ENCODE measurements at regions not wholly inside any gene's neighbourhood (a gene's known extent, or its start where the extent isn't known, plus 50 kb on each side); places are given as distances from the start of the nearest gene placed in this dataset.
A peak's percentile ranks its signal among the peaks of the same experiment; 100 is the strongest.

DNA sequence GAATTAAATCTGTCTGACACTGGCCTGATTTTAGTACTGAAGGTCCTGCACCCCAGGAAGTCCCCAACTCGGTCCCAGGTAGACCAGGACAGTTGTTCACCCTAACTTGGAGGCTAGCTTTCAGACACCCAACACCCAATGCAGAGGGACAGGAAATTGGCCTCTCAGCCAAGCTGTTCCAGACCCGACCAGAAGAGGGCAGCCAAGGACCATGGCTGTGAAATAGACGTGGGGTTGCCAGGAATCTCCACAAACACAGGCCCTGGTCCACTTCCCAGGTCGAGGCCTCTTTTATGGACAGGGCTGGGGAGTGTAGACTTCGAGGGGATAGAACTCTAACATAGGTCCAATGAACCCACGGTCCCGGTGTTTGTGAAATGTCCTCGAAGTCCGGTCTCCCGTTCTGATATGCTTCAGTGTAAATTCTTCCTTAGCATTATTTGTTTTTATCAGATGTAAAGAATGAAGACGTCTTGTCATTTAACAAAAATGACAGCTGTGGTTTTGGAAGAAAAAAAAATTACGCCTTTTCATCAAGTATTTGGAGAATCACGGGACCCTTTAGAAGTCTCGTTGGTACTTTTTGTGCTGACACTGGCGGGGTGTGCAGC lies 260.3 kb upstream of the ADAMTS16 start:
- peak; percentile 30 for DNase-seq (ENCODE audit: low read depth)

DNA sequence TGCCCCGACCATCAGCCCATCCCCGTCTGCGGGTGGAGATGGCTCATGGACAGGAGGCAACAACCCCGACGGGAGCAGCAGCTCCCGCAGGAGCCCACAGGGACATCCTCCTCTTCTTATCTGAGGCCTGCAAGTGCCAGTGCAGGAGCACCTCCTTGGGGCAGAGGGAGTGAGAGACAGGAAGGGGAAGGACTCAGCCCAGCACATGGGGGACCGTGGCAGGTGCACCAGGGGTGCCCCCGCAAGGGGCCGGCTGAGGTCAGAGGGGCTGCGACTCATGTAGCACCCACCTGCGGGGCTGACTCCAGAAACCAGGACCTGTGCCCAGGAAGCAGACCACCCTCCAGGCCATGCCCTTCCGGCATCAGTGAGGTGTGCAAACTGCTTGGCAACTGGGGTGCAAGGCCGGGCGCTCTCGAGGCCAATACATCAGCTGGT lies 259.8 kb upstream of the ADAMTS16 start:
- DNase-seq (ENCODE audit: low read depth), result no peak

DNA sequence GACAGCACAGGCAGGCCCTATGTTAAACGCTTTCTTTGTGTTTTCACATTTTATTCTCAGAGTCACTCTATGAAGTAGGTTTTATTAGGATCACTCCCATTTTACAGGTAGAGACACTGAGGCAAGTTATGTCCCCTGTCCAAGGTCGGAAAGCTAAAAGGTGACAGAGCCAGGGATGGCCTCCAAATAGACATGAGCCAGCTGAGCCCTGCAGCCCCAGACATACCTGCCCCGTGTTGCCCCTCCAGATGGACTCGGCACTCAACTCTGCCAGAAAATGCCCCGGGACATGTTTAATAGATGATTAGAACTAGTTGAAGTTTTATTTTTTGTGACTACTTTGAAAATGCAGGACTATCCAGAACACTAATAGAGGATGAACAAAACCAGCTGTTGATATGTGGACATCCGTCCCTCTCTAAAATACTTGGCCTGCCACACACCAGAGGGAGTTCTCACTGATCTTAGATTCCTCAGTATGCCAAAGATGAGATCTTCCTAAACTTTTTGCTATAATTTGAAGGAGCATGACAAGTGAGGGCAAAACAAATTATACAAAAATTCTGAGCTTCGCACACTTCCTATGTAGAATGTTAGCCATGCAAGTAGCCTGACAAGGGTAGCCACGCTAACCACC lies 258.6 kb upstream of the ADAMTS16 start:
- no peak for DNase-seq (ENCODE audit: low read depth)

DNA sequence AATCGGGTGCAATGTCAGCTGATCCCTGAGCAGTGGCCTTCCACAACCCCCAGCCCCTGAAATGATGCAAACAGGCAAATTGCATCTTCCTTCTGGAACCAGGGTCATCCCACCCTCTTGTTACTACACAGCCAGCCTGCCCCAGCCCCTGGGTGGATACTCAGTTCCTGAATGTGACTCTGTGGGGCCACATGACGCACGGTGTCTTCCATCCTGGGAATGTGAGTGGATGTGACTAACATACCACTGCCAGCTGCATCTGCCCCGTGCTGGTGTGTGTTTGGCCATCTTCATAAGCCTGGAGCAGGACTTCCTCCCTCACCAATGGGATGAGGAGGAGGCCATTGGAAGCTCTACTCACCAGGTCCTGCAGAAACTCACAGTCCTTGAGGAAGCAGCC lies 257.9 kb upstream of the ADAMTS16 start:
- DNase-seq (ENCODE audit: low read depth), result no peak

DNA sequence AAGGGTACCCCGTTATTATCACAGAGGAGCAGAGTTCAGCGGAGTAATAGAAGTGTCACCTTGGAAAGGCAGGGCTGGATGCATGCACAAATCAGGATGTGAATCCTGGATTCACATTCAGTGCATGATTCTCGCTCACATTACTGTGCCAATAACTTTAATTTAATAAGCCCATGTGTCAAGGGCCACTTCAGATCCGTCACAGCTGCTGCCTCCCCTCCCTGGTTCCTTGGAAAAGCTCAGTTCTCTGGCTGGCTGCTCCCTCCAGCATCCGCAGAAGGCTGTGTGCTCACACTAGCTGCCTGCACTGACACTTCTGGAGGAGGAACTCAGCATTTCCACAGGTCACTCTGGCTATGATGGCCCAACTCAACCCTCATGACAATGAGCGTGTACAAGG lies 256.8 kb upstream of the ADAMTS16 start:
- DNase-seq (ENCODE audit: low read depth), result no peak

DNA sequence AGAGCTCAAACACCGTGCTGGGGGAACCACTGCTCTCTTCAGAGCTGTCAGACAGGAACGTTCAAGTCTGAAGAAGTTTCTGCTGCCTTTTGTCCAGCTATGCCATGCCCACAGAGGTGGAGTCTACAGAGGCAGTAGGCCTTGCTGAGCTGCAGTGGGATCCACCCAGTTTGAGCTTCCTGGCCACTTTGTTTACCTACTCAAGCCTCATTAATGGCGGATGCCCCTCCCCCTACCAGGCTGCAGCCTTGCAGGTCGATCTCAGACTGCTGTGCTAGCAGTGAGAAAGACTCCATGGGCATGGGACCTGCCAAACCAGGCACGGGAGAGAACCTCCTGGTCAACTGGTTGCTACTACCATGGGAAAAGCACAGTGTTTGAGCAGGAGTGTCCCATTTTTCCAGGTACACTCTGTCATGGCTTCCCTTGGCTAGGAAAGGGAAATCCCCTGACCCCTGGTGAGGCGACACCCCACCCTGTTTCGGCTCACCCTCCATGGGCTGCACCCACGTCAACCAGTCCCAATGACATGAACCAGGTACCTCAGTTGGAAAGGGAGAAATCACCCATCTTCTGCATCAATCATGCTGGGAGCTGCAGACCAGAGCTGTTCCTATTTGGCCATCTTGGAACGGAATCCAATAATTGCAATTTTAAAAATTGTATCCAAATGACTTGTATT lies 246.9 kb upstream of the ADAMTS16 start:
- DNase-seq (ENCODE audit: low read depth), result no peak

DNA sequence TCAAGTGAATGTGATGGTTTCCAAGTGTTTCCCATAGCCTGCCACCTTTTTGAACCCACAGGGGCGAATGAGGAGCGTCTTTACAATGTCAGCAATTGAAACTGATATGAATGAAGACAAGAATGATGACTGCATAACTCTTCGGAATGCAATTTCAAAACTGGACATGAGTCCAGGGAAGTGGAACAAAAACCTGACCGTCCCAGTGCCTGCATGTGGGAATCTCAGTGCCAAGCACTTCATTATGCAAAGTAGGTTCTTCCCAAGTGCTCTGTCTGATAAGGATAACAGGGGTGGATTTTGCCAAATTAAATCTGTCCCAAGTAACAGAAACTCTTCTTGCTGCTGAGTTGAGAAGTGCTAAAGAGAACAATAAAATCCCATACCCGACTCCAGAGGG lies 243.8 kb upstream of the ADAMTS16 start:
- DNase-seq (ENCODE audit: low read depth), result no peak

DNA sequence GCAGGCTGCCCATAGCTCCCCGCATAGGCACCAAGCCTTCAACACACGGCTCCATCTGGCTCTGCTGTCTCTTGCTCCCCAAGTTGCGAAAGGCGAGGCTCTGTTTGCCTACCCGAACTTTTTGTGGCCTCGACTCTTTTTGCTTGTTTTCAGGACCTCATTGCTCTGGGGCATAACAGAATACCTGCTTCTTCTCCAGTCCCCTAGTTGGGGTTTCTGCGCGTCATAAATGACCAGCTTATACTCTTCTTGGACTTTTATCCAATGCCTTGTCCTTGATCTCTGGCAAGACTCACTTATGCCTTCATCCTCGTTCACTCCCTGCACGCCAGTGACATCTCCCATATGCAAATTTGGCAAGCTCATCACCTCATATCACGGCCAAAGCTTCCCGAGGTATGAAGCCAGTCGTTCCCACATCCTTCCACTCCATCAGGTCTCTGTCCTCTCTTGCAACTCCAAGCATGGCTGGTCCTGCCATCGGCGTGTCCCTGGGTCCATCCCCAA lies 238.8 kb upstream of the ADAMTS16 start:
- DNase-seq (ENCODE audit: low read depth), result no peak

DNA sequence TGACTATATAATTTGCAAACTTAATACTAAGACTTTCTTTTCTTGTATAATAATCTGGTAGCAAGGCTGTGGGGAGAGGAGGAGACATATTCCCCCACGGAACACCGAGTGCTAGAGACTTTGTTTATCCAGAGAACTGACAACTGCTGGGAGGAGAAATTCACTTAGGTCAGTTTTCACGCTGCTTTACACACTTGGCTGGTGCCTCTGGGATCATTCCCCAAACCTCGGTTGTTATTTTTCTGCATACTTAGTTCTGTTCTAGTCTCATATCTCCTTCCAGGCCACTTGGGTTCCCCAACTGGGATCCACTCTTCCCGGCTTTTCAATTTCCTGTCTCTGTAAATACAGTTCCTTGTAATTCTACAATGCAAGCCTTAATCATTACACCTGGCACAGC lies 238.2 kb upstream of the ADAMTS16 start:
- no peak for DNase-seq (ENCODE audit: low read depth)

DNA sequence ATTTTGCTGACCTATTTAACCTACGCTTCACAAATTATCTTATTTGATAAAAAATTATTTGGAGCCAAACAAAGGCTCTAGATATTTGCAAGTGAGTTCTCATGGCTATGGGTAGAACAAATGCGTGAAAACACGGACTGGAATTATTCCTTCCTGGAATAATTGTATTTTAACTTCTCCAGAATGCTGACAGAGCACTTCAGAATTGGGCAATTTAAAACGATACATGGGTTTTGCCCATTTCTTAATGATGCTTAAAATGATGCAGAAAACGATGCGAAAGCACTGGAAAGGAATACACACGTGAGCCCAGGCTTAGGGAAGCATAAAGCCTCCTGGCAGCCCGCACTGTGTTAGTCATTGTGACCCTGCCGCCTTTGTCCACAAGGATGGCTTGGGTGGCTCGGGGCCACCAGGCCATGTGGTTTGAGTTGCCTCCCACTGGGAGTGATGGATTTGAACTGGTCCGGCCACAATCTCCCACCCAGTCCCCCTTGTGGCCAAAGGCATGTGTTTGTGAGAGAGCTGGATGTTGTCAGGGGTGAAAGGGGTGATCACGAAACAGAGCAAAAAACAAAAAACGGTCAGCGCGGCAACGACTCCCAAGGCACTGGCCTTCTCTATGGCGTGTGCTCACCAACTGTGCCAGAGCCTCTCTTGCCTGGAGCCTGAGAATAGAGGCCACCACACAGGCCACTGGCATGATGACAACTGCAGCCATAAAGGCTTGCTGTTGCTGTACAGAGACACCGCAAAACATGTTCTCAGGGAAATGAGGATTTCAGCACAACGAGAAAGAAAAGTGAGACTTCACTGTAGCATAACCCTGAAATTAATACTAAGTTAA lies 234.2 kb upstream of the ADAMTS16 start:
- no peak for DNase-seq (ENCODE audit: low read depth)

DNA sequence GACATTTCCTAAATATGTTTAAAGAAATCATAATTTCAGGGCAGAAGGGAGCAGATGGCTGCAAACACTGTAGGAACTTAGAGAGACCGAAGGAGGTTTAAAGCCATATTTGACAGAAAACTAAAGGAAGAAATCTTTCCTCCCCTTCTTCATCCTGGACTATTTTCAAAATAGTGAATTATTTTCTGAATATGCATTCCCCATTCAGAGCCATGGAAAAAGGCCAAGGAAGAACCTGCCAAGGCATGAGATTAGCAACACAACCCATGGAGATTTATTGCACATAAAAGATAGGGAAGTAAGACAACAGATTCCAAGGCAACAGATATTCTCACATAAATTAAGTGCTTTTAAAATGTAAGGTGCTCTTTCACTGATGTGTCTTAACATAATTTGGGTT lies 233.3 kb upstream of the ADAMTS16 start:
- DNase-seq (ENCODE audit: low read depth), result no peak

DNA sequence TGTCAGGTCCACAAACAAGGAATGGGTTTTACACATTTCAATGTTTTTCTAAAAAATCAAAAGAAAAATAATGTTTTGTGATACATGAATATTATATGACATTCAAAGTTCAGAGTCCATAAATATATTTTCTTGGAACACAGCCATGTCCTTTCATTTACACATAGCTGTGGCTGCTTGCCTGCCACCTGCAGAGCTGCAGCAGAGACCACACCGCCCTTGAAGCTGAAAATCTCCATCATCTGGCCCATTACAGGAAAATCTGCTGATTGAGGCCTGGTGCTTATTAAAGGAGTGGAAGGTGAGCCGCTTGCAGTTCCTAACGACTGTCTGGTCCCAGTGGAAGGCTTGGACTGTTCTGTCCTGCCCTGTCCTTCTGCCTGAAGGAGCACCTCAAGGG lies 232.6 kb upstream of the ADAMTS16 start:
- no peak for DNase-seq (ENCODE audit: low read depth)

DNA sequence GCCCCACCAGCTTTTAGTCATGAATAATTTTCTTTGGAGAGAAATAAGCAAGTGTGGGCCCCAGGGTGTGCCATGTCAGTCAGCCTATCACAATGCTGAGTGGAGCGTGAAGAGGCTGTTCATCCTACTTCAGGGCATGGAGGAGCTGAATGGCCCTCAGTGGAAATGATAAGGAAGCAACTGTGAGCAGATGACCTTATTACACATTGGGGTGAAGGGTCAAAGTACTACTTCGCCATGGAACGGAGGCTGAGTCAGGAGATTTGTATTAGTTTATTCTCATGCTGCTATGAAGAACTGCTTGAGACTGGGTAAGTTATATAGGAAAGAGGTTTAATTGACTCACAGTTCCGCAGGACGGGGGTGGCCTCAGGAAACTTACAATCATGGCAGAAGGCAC lies 231.0 kb upstream of the ADAMTS16 start:
- no peak for DNase-seq (ENCODE audit: low read depth)

DNA sequence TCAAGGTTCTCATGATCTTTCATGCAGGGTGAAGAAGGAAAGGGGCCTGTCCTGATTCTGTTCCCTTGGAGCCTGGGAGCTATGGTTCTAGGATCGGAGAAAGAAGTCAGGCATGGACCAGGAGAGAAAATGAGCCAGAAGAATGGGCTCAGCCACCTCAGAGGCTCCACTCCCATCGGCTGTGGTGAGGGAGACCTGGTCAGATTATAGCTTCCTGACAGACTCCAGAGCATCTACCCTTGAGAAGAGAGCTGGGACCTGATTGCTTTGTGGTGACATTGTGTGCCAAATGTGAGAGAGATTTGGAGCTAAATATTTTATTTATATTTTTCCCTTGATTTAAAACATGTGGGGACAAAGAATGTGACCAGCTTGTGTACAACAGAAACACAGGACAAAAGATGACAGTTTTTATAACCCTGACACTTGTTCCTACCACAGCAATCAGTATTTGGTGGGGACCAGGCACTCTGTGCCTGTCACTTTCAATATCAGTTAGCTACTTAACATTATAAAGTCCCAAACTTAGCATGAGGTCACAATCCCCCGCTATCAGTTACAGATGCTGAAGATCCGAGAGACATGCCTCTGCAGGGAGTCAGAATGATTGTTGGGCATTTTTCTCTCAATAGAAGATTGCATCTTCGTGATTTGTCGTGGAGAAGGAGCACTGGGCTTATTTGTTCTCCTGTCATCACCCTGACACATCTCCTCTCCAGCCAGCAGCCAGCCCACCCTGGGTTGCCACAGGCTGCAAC lies 228.3 kb upstream of the ADAMTS16 start:
- DNase-seq (ENCODE audit: low read depth), result no peak

DNA sequence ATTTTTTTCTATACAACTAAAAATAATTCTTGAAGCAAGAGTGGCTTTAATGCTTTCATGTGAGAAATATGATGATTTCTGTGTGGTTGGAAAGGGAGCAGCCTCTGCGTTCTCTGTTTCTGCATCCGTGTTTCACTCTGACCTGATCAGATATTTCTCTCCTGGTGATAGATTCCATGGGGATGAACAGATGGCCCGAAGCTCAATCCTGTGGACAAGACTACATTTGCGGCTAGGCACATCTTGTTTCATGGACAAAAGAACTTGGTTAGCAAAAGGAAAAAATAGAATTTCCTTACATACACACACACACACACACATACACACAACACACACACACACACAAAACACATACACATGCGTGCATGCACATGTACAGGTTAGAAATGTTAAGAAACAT lies 218.2 kb upstream of the ADAMTS16 start:
- no peak for DNase-seq (ENCODE audit: low read depth)

DNA sequence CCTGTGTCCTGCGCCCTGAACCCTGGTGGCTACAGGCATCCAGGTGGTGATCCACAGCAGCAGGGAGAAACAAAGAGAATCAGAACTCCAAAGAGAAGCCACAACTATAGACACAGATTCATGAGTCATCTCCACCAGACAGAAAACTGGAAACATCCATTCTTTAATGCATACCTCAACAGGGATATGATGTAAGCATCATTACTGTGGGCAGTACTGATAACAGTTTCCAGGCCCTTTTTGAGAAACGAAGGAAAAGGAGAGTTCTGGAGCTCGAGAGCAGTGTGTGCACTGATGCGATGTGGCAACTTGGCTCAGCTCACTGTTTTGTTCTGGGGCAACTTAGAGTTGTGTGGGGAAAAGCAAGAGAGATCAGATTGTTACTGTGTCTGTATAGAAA lies 215.6 kb upstream of the ADAMTS16 start:
- no peak for DNase-seq (ENCODE audit: low read depth)

DNA sequence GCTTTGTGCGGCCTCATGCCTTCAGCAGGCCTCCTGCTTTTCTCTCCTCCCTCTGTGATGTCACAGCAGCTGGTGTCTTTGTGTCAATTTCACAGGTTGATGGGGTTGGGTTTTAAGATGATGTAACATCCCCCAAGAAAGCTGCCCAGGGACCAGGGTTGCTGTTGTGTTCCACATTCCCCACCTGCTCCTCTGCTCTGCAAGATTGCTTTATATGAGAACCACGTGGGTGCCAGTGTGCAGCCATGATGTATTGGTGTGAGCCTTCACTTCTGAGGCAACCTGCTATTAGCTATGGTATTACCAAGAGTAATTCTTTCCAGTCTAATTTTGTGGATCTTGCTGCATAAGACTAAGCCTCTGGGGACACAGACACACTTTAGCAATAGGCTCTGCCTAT lies 213.0 kb upstream of the ADAMTS16 start:
- no peak for DNase-seq (ENCODE audit: low read depth)

DNA sequence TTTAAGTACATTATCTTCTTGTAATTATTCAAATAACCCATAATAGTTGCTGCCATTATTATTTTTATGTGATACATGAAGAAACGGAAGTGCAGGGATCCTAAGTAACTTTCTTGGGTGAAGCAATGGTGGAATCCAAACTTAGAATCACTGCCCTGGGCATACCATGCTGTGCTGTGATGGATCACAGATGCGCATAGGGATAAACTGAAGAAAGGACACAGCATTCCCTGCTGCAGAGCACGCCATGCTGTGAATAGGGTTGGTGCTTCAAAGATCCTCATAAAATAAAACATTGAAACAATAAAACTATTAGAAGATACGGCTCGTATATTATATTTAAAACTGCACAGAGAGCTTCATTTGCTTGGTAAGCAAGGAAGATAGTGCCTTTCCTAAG lies 211.7 kb upstream of the ADAMTS16 start:
- DNase-seq (ENCODE audit: low read depth), result no peak

DNA sequence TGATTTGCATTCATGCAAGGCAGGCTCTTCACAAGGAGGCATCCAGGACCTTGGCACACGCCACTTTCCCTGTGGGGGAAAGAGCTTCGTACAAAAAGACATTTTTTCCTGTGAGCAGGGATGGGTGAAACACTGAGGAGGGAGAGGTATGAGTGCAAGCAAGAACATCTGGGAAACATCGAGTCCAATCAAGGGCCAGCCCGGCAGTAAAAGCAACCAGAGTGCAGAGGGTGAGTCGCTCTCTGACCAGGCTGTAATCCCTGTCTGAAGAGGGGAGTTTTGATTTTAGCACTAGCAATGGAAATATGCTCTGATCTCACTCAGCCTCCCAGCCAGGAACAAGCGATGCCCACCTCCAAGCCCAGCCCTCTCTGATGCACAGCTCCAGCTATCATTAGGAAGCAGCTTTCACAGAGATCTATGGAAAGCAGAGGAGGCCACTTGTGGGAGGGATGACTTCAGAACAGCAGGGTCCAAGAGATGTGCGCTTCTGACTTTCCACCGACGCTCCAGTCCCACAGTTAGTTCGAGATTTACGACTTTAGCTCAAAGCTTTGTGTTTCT lies 211.0 kb upstream of the ADAMTS16 start:
- no peak for DNase-seq (ENCODE audit: low read depth)

DNA sequence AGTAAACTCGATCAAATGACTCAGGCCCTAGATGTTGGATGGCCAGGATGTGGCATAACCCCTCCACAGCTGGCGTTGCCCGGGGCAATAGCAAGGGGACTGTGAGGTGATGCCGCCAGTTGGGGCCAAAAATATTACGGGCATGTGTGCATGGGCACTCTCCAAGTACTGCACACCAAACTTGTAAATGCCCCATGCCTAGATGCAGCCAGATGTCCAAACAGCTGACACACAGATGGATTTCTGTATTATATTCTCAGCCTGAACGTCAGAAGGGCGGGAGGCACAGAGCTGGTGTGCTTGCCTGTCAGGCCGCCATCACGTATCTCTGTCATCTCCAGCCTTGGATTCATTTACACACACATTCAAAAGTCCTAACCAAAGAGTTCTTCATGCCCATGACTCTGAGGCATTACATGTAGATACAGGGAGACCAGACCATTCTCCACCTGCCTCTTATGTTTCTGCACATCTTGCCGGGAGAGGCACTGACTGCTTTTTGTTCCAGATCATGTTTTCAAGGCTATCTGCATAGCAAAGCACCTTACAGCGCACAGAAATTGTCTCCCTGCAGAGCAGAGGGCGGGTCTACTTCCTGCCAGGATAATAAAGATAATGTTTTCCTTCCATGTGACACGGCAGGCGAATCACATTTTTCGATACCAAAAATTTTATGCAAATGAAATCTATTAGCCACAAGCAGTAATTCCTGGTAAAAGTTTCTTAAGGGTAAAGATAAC lies 200.9 kb upstream of the ADAMTS16 start:
- no peak for DNase-seq (ENCODE audit: low read depth)

DNA sequence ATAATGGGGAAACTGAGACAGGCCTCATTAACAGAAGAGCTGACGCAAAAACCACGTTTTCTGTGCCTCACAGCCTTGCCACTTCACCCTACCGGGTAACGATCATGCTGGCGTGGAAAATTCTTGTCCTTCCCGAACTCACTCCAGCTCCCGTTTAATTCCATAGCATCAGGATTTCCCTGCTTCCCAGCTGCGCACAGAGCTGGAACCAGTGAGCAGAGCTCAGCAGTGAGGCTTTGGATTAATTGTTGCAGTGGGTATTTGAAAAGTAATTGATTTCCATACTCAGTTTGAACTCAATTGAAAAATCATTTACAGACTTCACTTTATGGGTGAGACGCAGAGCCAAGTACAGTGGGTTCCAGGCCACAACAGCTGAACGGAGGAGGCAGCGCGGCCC lies 199.0 kb upstream of the ADAMTS16 start:
- DNase-seq (ENCODE audit: low read depth), result no peak

Data from HS-27A (cell line).